Peyer's patch (tissue), 4 donors: ENCODE measurements at regions not wholly inside any gene's neighbourhood (a gene's known extent, or its start where the extent isn't known, plus 50 kb on each side); places are given as distances from the start of the nearest gene placed in this dataset.

Experiments used
- POLR2A ChIP-seq, 2 donors: fragments of 450-650 bp; IDR thresholded peaks; one replicate each; pipeline ENCODE4 v1.5.1; 2017; ENCODE audit warnings: antibody characterized with exemption in 2 of 2, mild to moderate bottlenecking in 2 of 2, moderate library complexity in 2 of 2
- TF ChIP-seq, protein P1 (sequence below), 6 experiments: fragments of 450-650 bp in 4 of 6; fragments of 200-600 bp in 2 of 6; sonication (generic) in 1 of 6; IDR thresholded peaks; one replicate each; pipeline ENCODE4 v1.5.1; 2017 to 2019; ENCODE audit warnings: antibody characterized with exemption in 6 of 6, mild to moderate bottlenecking in 3 of 6, moderate library complexity in 1 of 6

DNA sequence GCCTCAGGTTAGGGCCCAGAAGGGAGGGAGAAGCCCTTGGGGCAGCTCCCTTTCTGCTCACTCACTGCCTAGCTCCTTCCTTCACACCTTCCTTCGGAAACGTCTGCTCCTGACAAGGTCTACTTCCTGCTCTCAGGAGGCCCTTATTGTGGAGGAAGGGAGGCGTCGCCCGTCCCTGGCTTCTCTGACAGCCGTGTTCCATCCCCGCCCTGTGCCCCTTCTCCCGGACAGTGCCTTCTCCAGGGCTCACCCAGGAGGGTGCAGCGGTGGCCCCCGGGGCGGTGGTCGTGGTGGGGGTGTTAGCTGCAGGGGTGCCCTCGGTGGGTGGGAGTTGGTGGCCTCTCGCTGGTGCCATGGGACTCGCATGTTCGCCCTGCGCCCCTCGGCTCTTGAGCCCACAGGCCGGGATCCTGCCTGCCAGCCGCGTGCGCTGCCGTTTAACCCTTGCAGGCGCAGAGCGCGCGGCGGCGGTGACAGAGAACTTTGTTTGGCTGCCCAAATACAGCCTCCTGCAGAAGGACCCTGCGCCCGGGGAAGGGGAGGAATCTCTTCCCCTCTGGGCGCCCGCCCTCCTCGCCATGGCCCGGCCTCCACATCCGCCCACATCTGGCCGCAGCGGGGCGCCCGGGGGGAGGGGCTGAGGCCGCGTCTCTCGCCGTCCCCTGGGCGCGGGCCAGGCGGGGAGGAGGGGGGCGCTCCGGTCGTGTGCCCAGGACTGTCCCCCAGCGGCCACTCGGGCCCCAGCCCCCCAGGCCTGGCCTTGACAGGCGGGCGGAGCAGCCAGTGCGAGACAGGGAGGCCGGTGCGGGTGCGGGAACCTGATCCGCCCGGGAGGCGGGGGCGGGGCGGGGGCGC, 231.9 kb downstream of the SEC14L1 start:
- TF ChIP-seq, protein P1, sequence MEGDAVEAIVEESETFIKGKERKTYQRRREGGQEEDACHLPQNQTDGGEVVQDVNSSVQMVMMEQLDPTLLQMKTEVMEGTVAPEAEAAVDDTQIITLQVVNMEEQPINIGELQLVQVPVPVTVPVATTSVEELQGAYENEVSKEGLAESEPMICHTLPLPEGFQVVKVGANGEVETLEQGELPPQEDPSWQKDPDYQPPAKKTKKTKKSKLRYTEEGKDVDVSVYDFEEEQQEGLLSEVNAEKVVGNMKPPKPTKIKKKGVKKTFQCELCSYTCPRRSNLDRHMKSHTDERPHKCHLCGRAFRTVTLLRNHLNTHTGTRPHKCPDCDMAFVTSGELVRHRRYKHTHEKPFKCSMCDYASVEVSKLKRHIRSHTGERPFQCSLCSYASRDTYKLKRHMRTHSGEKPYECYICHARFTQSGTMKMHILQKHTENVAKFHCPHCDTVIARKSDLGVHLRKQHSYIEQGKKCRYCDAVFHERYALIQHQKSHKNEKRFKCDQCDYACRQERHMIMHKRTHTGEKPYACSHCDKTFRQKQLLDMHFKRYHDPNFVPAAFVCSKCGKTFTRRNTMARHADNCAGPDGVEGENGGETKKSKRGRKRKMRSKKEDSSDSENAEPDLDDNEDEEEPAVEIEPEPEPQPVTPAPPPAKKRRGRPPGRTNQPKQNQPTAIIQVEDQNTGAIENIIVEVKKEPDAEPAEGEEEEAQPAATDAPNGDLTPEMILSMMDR (IDR thresholded peaks at IDR 0.05) = no peak
- peak in 1 of 2 donors; percentile 2 for TF ChIP-seq POLR2A (IDR thresholded peaks at IDR 0.05)
